Neural progenitor cell (in vitro differentiated cells): ENCODE measurements at regions not wholly inside any gene's neighbourhood (a gene's known extent, or its start where the extent isn't known, plus 50 kb on each side); places are given as distances from the start of the nearest gene placed in this dataset.

Experiments used
- DNase-seq: peaks from one replicate; pipeline ENCODE4 v3.0.0-alpha.2; 2016; ENCODE audit warnings: low spot score
- H2AFZ ChIP-seq: fragments of 200-600 bp; sonication (generic); replicated peaks from 2 replicates; pipeline ENCODE4 v1.6.1; 2016; ENCODE audit warnings: antibody characterized with exemption
- H3F3A ChIP-seq: fragments of 200-600 bp; sonication (generic); 2 replicates; pipeline ENCODE4 v1.6.1; 2016; ENCODE audit warnings: antibody characterized with exemption, low read depth
- H3K27ac ChIP-seq: fragments of 200-600 bp; sonication (generic); 2 replicates; pipeline ENCODE4 v1.5.1; 2016; ENCODE audit warnings: mild to moderate bottlenecking
- H3K27me3 ChIP-seq: fragments of 200-600 bp; sonication (generic); 2 replicates; pipeline ENCODE4 v1.6.1; 2016; ENCODE audit warnings: mild to moderate bottlenecking, moderate library complexity
- H3K36me3 ChIP-seq: fragments of 200-600 bp; sonication (generic); 2 replicates; pipeline ENCODE4 v1.5.1; 2016
- H3K4me1 ChIP-seq: fragments of 200-600 bp; sonication (generic); 2 replicates; pipeline ENCODE4 v1.6.1; 2016; ENCODE audit warnings: mixed run types
- H3K4me2 ChIP-seq: fragments of 200-600 bp; sonication (generic); 2 replicates; pipeline ENCODE4 v1.6.1; 2016
- H3K4me3 ChIP-seq: fragments of 200-600 bp; sonication (generic); 2 replicates; pipeline ENCODE4 v1.5.1; 2016
- H3K79me2 ChIP-seq: fragments of 200-600 bp; sonication (generic); 2 replicates; pipeline ENCODE4 v1.6.1; 2016; ENCODE audit warnings: low read depth
- H3K9ac ChIP-seq: fragments of 200-600 bp; sonication (generic); 2 replicates; pipeline ENCODE4 v1.6.1; 2016
- H3K9me3 ChIP-seq: fragments of 200-600 bp; sonication (generic); 2 replicates; pipeline ENCODE4 v1.5.1; 2016; ENCODE audit warnings: low read depth
- H4K20me1 ChIP-seq: fragments of 200-600 bp; sonication (generic); 2 replicates; pipeline ENCODE4 v1.6.1; 2016; ENCODE audit warnings: low read depth
- H3K27ac Mint-ChIP-seq: 3 replicates; pipeline ENCODE4 v1.8.0; 2021; ENCODE audit warnings: mixed read lengths
- H3K27me3 Mint-ChIP-seq: 2 replicates; pipeline ENCODE4 v1.8.0; 2022; ENCODE audit warnings: low read depth, mild to moderate bottlenecking, inconsistent platforms, moderate library complexity, mixed read lengths; ENCODE audit not compliant: insufficient read depth
- H3K36me3 Mint-ChIP-seq: 3 replicates; pipeline ENCODE4 v1.8.0; 2021; ENCODE audit warnings: mixed read lengths
- H3K4me1 Mint-ChIP-seq: 3 replicates; pipeline ENCODE4 v1.8.0; 2021; ENCODE audit warnings: mixed read lengths
- H3K4me3 Mint-ChIP-seq: 3 replicates; pipeline ENCODE4 v1.8.0; 2021; ENCODE audit warnings: mild to moderate bottlenecking, moderate library complexity, mixed read lengths
- H3K9me3 Mint-ChIP-seq: 3 replicates; pipeline ENCODE4 v1.8.0; 2020; ENCODE audit warnings: mixed read lengths
- CTCF ChIP-seq: fragments of 200-600 bp; sonication (generic); IDR thresholded peaks from 2 replicates; pipeline ENCODE4 v1.5.1; 2017; ENCODE audit warnings: antibody characterized with exemption, mild to moderate bottlenecking
- EZH2 ChIP-seq: fragments of 200-600 bp; sonication (generic); IDR thresholded peaks from 2 replicates; pipeline ENCODE4 v1.6.1; 2017; ENCODE audit warnings: antibody characterized with exemption, mild to moderate bottlenecking, moderate library complexity
- EZH2phosphoT487 ChIP-seq: fragments of 200-600 bp; sonication (generic); IDR thresholded peaks from 2 replicates; pipeline ENCODE4 v1.6.1; 2017; ENCODE audit warnings: antibody characterized with exemption

GRCh38 chr14:56023661-56024081 is 94.5 kb upstream of the PELI2 start:
- H3K27me3 ChIP-seq = no peaks in the 10 kb centered on the region
- no peak overlapping the region for H3K4me3 ChIP-seq
- H3F3A ChIP-seq = no peaks in the 10 kb centered on the region
- H2AFZ ChIP-seq = no peak overlapping the region
- no peaks in the 10 kb centered on the region for H3K36me3 ChIP-seq
- H3K27ac Mint-ChIP-seq = no peak overlapping the region
- TF ChIP-seq EZH2 = no peak
- TF ChIP-seq EZH2phosphoT487 = no peak
- no peak for TF ChIP-seq CTCF
- H3K9me3 Mint-ChIP-seq = peaks cover 10% of the 10 kb centered on the region
- H3K9ac ChIP-seq = no peak overlapping the region
- no peak overlapping the region for H3K27ac ChIP-seq
- no peaks in the 10 kb centered on the region for H3K4me1 ChIP-seq
- no peaks in the 10 kb centered on the region for H3K36me3 Mint-ChIP-seq
- no peak overlapping the region for H3K4me3 Mint-ChIP-seq
- H3K79me2 ChIP-seq = no peaks in the 10 kb centered on the region
- no peak for DNase-seq
- no peaks in the 10 kb centered on the region for H3K9me3 ChIP-seq
- peaks cover 3% of the 10 kb centered on the region for H3K27me3 Mint-ChIP-seq
- no peaks in the 10 kb centered on the region for H4K20me1 ChIP-seq
- no peaks in the 10 kb centered on the region for H3K4me1 Mint-ChIP-seq
- no peak overlapping the region for H3K4me2 ChIP-seq

GRCh38 chr14:56025191-56025590 is 93.0 kb upstream of the PELI2 start:
- Mint-ChIP-seq H3K4me1 (no peaks in the 10 kb centered on the region), H3K27ac (no peak overlapping the region), H3K36me3 (no peaks in the 10 kb centered on the region), H3K27me3 (peaks cover 3% of the 10 kb centered on the region), H3K9me3 (peaks cover 2% of the 10 kb centered on the region), H3K4me3 (no peak overlapping the region)
- Histone ChIP-seq H4K20me1 (no peaks in the 10 kb centered on the region), H3K36me3 (no peaks in the 10 kb centered on the region), H3K27me3 (no peaks in the 10 kb centered on the region), H2AFZ (no peak overlapping the region), H3K9ac (no peak overlapping the region), H3K27ac (no peak overlapping the region), H3F3A (no peaks in the 10 kb centered on the region), H3K79me2 (no peaks in the 10 kb centered on the region), H3K4me1 (no peaks in the 10 kb centered on the region), H3K9me3 (no peaks in the 10 kb centered on the region), H3K4me3 (no peak overlapping the region), H3K4me2 (no peak overlapping the region)
- TF ChIP-seq EZH2phosphoT487 (no peak), CTCF (no peak), EZH2 (no peak)
- DNase-seq = no peak

- Histone ChIP-seq H3F3A (no peaks in the 10 kb centered on the region), H3K27me3 (no peaks in the 10 kb centered on the region), H2AFZ (no peak overlapping the region), H3K36me3 (no peaks in the 10 kb centered on the region), H3K27ac (no peak overlapping the region), H3K9ac (no peak overlapping the region), H3K9me3 (no peaks in the 10 kb centered on the region), H4K20me1 (no peaks in the 10 kb centered on the region), H3K4me2 (no peak overlapping the region), H3K4me3 (no peak overlapping the region), H3K4me1 (no peaks in the 10 kb centered on the region), H3K79me2 (no peaks in the 10 kb centered on the region)
- H3K9me3 Mint-ChIP-seq = no peaks in the 10 kb centered on the region
- H3K4me1 Mint-ChIP-seq = no peaks in the 10 kb centered on the region
- H3K4me3 Mint-ChIP-seq = no peak overlapping the region
- H3K36me3 Mint-ChIP-seq = no peaks in the 10 kb centered on the region
- peaks cover 3% of the 10 kb centered on the region for H3K27me3 Mint-ChIP-seq
- no peak for DNase-seq
- peak overlapping the region; percentile 12 for H3K27ac Mint-ChIP-seq
- TF ChIP-seq CTCF (no peak), EZH2phosphoT487 (no peak), EZH2 (no peak)
Measured at GRCh38 chr14:56026506-56026905, 91.7 kb upstream of the PELI2 start.

- Mint-ChIP-seq H3K4me1 (no peaks in the 10 kb centered on the region), H3K36me3 (no peaks in the 10 kb centered on the region), H3K27ac (no peak overlapping the region), H3K27me3 (peaks cover 3% of the 10 kb centered on the region), H3K9me3 (no peaks in the 10 kb centered on the region), H3K4me3 (no peak overlapping the region)
- Histone ChIP-seq H3K4me2 (no peak overlapping the region), H2AFZ (no peak overlapping the region), H3K9ac (no peak overlapping the region), H3K4me1 (no peaks in the 10 kb centered on the region), H4K20me1 (no peaks in the 10 kb centered on the region), H3K36me3 (no peaks in the 10 kb centered on the region), H3K79me2 (no peaks in the 10 kb centered on the region), H3K27me3 (no peaks in the 10 kb centered on the region), H3F3A (no peaks in the 10 kb centered on the region), H3K9me3 (no peaks in the 10 kb centered on the region), H3K4me3 (no peak overlapping the region), H3K27ac (no peak overlapping the region)
- no peak for DNase-seq
- no peak for TF ChIP-seq EZH2
Measured at GRCh38 chr14:56027421-56027820, 90.8 kb upstream of the PELI2 start.
